Stimulated activated CD8-positive, alpha-beta memory T cell treated with anti-CD3 and anti-CD28 coated beads, Interleukin-4, amount 100 ng/mL, for 48 hours (primary cell): ENCODE measurements at regions not wholly inside any gene's neighbourhood (a gene's known extent, or its start where the extent isn't known, plus 50 kb on each side); places are given as distances from the start of the nearest gene placed in this dataset.

Source experiments
- DNase-seq: peaks from one replicate; pipeline ENCODE4 v3.0.0-alpha.2; 2020

DNA sequence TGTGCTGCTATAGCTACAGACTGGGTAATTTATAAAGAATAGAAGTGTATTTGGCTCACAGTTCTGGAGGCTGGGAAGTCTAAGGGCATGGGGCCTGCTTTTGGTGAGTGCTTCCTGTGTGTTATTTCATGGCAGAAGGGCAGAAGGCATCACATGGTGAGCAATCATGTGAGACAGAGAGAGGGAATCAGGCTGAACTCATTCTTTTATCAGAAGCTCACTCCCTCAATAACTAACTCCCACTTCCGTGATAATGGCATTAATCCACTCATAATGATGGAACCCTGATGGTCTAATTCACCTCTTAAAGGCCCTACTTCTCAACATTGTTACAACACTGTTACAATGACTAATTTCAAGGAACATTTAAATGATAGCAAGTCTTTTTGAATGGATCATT, 129.4 kb downstream of the FAT4 start:
- no peak for DNase-seq

DNA sequence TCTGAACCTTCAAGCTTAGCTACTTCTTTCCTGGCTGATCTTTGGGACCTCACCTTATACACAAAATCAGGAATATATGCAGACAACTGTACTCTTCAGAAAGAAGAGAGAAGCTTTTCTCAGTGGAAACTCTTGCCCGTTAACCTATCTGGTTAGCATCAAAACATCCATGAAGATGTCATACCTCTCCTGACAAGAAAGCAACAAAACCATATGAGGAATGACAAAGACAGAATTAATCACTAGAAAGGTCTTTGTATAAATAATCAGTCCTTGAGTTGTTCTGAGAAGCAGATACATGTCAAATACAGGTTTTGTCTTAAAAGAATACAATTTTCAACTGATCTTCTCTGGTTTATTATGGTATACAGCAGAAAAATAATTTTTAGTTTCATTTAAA, 130.8 kb downstream of the FAT4 start:
- DNase-seq = no peak

DNA sequence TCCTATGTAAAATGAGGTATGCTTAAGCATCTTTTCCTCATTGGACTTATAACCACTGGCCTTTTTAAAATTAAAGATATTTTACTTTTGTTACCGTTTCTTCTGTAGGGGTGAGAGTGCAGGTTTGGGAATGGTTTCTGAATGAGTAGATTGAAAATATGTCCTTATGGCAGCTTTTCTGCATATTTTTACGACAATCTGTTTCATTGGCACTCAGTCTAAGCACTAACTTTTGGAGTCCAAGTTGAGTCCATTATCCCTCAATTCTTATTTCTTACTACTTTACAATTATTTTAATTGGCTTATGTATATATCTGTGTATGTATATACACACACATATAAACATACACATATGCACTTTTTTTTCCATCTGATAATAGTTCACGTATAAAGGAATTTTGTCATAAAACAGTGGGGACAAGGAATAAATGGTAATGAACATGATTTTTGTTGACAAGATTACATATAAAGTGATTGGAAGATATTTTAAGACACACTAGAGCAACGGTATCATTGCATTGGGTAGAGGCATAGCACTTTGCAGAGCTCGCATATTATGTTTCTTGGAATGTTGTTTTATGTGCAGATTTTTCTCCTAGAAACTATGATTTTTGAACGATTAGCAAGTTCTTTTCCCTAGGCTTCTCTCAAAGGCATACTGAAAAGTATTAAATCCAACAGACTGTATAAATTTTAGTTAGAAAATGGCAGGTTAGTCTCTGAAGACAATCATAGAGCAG, 133.0 kb downstream of the FAT4 start:
- DNase-seq = no peak

DNA sequence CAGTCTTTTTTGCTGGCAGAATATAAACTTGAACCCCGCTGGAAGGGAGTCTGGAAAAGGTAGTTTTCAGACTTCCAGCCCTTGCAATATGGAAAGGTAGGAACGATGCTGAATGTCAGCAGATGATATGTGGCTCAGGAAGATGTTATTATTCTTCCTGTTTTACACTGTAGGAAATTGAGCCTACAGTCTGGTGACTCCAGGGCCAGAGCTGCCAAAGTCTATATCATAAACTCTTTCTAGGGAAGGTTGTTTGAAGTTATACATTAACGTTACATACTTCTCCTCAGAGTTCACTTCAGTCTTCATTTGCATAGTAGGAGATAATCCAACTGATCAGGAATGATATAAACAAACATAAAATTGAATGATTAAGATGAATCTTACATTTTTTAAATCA, 141.3 kb downstream of the FAT4 start:
- no peak for DNase-seq

- DNase-seq = no peak
Measured at GRCh38 chr4:125459531-125459930, 144.8 kb downstream of the FAT4 start.

DNA sequence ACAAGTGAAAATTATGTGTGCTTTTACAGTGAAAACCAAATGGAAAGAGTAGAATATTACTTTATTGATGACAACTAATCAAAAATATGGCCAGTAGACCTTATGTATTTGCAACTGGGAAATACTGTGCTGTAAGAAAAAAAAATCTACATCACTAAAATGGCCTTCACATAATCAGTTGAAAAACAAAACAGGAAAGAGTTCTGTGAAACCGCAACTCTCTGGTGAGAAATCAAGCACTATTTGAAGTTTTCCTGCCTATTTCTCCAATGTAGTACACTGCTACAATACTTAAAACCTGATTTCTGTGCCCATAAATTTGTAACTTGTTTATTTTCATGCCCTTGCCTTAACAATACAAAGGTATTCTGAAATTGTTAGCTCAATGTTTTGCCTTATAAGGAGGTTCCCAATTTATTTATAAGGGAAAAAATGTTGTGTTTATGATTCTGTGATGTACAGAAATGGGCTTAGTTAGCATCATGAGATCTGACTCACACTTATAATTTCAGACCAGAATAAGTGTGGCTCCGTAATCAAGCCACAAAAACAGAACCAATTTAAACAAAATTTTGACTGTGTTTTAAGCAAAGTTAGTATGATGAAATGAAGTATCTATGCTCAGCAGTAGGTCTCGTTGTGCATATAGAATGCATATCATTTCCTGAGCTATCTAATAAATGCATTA, 147.1 kb downstream of the FAT4 start:
- DNase-seq = no peak

DNA sequence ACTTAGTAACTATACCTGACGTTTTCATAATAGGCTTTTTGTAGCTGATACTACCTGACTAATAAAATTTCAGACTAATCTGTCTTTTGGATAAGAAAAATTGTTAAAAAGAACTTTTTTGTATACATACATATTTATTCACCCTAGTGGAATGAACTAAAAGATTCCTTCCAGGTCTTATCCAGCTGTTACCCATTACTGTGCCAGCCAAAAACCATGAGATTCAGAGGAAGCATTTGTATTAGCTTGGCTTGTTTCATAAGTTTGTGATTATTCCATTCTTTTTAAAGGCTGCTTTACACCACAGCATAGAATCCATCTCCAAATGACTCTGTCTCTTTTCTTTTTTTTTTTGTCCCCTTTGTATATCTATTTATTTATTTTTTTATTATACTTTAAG, 149.4 kb downstream of the FAT4 start:
- DNase-seq = no peak

- DNase-seq = no peak
Measured at GRCh38 chr4:125481334-125482045, 166.7 kb downstream of the FAT4 start.

GRCh38 chr4:125482822-125483221, 168.1 kb downstream of the FAT4 start:
- DNase-seq = no peak

DNA sequence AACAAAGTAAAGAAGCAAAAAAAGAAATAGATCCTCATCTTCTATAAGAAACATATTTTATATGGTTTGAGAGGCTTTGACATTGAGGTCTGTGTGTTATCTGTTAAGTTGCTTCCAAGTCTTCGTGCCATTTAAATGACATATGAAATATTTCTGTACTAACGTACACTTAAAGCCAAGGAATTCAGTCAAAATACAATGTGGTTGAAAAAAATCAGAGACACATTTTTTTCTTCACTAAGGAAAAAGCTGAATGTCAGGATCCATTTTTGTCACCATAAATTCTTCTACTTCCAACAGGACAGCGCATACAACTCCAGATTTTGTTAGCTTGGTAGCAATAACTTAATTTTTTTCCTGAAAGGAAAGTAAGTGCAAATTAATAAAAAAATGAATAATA, 168.5 kb downstream of the FAT4 start:
- no peak for DNase-seq

- no peak for DNase-seq
Measured at GRCh38 chr4:125484912-125485311, 170.2 kb downstream of the FAT4 start.

DNA sequence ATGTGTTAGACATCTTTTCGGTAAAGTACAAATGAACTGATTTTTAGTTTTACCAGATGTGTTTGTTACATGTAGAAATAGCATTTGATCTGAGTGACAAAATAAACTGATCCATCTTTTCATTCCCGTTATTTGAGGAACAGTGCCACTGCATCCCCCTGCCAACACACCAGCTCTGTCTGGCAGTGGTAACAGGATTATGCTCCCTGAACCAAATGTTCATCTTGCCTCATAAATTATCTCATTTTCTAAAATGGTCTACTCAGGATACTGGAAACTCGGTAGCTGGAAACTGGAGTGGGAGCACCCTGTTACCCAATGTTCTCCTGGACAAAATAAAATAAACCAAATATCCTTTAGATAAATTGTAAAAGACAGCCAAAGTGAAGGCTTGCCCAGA, 171.6 kb downstream of the FAT4 start:
- no peak for DNase-seq

DNA sequence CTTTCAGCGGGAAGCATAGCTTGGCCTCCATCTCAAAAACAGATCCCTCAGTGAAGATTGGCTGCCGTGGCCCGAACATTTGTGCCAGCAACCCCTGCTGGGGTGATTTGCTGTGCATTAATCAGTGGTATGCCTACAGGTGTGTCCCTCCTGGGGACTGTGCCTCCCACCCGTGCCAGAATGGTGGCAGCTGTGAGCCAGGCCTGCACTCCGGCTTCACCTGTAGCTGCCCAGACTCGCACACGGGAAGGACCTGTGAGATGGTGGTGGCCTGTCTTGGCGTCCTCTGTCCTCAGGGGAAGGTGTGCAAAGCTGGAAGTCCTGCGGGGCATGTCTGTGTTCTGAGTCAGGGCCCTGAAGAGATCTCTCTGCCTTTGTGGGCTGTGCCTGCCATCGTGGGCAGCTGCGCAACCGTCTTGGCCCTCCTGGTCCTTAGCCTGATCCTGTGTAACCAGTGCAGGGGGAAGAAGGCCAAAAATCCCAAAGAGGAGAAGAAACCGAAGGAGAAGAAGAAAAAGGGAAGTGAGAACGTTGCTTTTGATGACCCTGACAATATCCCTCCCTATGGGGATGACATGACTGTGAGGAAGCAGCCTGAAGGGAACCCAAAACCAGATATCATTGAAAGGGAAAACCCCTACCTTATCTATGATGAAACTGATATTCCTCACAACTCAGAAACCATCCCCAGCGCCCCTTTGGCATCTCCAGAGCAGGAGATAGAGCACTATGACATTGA, 175.4 kb downstream of the FAT4 start:
- no peak for DNase-seq

DNA sequence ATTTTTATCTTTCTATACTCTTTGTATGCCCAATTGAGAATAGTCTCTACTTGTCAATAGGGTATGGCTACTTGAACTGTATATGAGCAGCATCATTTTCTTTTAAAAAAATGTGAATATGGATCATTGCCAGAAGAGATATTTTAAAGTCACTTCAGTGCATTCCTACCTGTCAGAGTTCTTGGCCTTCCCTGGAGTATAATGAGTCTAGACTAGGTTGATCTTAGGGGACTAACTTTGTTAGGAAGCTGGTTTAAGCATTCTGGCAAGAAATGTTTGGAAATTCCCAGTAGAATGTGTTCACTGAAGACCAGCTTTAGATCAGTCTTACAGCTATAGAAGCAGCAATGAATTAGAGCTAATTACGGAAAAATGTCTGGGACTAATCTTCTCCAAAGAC, 178.2 kb downstream of the FAT4 start:
- no peak for DNase-seq

DNA sequence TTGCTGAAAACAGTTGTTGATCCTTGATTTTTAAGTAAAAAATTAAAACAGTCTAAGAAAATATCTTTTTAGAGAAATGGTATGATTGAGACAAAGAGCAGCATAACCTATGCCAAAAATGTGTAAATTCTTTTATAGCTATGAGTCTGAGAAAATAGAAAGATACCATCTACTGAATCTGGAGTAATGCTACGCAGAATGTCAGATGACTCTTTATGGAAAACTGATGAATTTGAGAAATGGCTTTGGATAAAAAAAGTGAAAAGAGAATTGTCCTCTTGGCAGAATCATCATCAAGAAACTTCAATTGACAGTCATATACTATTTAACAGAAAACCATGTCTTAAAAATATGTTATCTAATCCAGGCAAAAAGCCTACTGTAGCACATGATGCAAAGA, 183.1 kb downstream of the FAT4 start:
- no peak for DNase-seq

DNA sequence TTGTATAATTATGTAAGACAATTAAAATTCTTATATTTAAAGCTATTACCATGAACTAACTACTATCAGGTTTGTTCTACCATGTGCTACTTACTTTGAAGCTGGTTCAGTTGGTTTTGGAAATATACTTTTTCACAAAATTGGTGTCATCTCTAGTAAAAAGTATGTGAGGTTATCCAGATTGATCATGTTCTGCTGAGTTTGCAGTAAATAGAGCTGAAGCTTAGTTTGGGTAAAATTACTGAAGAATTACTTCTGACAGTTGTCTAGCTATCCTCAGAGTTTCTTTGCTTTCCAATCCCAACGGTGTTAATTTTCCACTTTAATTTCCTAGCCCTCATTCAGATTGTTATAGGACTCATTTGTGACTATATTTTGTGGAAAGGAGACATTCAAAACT, 184.2 kb downstream of the FAT4 start:
- DNase-seq = no peak

DNA sequence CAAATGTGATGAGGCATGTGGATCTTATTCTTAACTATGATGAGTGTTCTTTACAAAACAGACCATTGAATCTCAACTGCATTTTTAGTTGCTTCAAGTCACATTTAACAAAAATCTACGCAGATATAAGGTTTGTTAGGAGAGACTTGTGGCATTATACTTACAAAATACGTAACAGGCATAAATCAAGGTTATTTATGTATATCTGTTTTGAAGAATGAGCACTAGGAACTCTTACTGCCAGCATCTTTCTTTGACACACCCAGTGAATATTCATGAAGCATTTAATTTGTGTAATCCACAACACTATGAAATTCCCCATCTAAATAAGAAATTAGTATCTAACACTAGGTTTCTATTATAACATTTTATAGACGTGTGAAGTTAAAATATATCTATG, 186.3 kb downstream of the FAT4 start:
- DNase-seq = no peak

- no peak for DNase-seq
Measured at GRCh38 chr4:125501568-125501967, 186.8 kb downstream of the FAT4 start.

DNA sequence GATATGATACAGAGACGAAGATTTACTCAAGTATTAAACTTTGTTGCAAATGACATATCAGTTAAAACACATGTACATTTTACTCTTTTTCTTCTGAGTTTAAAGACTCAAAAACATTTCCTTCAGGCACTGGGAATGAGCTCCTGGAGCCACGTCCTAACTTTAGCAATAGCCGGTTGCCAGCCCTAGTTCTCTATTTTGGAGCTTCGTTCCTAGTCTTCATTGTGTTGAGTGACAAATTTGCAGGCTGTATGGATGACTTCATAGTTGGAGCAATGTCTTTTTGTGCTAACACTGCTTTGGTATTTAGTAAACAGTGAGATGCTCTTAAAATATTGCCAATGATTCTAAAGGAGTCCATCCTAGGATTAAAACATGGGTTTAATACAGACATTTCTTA, 190.9 kb downstream of the FAT4 start:
- no peak for DNase-seq

GRCh38 chr4:125507141-125507540, 192.4 kb downstream of the FAT4 start:
- DNase-seq = no peak

DNA sequence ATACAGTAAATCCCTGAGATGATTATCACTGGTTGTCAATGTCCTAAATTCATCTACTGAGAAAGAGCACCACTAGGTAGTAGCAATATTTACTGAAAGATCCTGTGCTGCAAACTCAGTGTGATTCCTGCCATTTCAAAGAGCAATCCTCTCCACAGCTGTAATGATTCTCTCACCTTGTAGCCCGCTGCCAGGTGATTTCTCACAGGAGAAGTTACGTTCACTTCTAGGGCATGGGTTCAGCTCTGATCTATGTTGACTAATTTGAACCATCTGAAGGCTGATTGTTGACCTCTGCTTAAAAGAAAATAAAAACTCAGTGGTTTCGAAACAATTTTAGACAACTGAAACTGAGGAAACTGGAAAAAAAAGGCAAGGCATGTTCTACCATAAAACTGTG, 197.0 kb downstream of the FAT4 start:
- DNase-seq = no peak

- no peak for DNase-seq
Measured at GRCh38 chr4:125515016-125515415, 200.3 kb downstream of the FAT4 start.

DNA sequence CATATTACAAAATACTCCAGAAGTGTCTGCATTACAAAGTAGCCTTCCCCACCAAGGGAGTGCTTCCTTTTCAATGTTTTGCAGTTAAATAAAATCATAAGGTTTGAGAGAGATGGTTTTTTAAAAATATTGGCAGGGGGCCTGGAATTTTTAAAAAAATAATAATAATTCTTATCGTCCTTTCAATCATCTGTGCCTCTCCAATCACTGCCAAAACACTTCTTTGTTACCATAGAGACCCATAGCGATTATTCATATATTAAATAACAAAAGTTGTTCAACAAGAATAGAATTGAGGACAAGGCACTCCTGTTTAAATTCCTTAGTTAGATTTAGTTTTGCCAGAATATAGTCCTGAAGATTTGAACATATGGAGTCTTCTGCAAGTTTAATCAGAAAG, 203.1 kb downstream of the FAT4 start:
- no peak for DNase-seq

DNA sequence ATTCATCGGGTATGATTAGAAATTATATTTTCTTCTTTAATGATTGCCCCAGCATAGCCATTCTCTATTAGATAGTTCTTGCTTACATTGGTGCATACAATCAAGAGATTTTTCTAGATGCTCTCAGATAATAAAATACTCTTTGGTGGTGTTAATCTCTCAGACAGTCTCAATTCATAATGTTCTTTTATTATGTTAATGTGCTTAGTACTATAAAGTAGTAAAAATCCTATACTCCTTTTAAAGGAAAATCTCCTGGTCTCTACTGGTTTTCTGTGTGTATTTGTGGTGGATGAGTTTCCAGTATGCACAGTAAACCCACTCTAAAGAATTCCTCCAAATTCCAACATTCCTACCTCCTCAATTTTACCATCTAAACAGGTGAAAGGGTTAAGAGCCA, 203.5 kb downstream of the FAT4 start:
- DNase-seq = no peak
